GM21526 (cell line): ENCODE measurements at regions not wholly inside any gene's neighbourhood (a gene's known extent, or its start where the extent isn't known, plus 50 kb on each side); places are given as distances from the start of the nearest gene placed in this dataset.

ENCODE experiments used
- ATAC-seq: cut with Tn5 transposase; IDR thresholded peaks from one replicate; pipeline ENCODE4 v1.9.1; 2021; ENCODE audit warnings: moderate library complexity; ENCODE audit not compliant: unreplicated experiment, low FRiP score

- no peak for ATAC-seq
Observed at GRCh38 chr2:105653302-105653701, 91.4 kb upstream of the NCK2 start.

DNA sequence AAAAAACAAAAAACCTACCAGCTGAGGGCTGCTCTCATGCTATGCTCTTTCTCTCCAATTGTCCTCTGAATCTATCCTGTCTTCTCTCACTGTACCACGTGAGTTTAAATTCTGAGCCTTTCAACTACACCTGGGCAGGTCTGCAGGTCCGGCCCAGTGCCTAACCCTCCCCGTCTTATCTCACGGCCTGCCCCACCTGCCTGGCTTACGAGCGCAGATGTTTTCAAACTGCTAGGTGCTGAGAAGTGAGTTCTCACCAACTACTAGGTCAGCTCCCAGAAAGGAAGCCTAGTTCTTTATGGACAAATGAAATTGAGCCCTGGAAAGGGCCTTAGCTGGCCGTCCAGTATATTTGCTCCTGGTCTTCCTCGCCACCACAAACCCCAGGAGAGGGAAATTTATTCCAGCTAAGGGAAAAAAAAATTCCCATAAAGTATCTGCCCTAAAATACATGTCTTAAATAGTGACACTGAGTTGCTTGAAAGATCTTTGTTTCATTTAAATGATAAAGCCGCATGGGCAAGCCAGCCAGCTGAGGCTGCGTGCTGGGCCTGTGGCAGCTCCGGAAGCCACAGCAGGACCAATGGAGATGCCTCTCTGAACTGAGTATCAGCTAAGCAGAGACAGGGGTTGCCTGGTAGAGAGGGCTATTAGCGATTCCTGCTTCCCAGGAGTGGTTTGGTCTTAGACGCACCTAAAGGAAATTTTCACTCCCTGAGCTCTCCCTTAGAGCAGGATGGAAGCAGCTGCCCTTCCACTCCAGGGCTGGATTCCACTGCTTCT is 92.5 kb upstream of the NCK2 start:
- ATAC-seq = no peak

- ATAC-seq = no peak
Observed at GRCh38 chr2:105649534-105649933, 95.2 kb upstream of the NCK2 start.

DNA sequence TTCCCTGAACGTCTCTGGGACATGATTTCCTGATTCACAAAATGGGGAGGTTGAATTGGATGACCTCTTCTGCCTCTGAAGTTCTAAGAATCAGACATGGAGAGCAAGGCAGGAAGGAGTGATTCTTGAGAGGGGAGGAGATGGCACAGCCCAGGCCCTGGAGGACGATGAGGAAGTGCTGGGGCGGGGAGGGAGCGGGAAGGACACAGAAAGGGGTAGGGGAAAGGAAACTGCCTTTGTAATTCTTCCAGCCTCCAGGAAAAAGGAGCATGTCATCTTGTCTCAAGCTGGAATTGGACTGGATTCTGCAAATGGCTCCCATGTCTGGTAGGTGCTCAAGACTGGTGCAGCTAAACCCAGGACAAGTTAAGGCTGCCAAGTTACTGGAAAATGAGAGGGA is 97.0 kb upstream of the NCK2 start:
- ATAC-seq = no peak

GRCh38 chr2:105646774-105647076 is 98.0 kb upstream of the NCK2 start:
- no peak for ATAC-seq

DNA sequence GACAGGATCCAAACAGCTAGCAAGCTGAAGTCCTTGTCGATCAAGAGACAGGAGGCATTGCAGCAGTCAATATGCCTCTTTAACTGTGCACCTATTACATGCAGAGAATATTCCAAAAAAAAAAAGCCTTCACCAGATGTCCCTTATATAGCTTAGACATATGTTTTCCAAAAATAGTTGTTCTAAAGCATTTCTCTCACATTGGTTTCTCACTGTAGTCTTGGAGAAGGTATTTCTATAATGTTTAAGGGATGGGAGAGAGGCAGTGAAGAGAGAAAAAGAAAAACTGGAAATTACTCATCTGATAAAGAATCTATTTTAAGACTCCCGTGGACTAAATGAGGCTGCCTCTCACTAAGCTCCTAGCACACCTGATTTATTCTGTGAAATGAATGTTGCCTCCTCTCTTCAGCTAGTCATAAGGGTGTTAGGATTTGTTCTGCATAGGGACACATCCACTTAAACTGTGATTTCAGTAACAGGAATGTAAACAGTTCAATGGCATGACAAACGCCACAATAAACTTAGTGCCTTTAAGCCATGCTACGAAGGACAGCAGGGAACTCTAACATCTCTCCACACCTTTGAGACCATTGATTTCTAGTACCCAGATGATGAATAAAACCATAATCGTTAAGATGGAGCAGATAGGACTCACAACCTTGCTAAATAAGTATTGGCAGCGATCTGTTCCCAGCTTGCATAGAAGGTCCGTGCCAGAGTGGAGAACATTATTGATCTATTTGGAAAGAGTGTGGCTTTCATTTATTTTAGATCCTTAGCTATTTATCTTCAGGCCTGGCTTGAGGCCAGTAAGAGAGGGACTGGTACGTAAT is 98.6 kb upstream of the NCK2 start:
- no peak for ATAC-seq

- ATAC-seq = no peak
Observed at GRCh38 chr2:105645031-105645937, 99.4 kb upstream of the NCK2 start.

GRCh38 chr2:105644174-105644980 is 100.3 kb upstream of the NCK2 start:
- ATAC-seq = no peak

- no peak for ATAC-seq
Observed at GRCh38 chr2:105643405-105644173, 101.1 kb upstream of the NCK2 start.

DNA sequence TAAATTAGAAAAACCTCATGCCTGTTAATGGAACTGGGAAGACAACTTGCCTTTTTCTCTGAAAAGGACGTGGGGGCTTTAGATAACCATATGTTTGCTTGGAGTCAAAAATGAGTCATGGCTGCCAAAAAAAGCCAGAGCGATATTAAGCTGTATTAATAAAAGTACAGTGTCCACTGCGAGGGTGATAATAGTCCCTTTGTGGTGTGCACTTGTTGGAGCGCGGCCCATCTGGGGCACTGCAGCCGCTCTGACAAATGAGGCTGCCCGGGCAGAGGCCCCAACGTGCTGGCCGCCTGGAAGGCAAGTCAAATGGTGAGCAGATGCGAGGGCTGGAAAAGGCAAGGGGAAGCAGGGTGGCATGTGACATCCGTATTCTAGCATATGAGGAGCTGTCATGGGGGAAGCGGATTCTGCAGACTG is 103.3 kb upstream of the NCK2 start:
- ATAC-seq = no peak

- no peak for ATAC-seq
Observed at GRCh38 chr2:105640246-105640645, 104.5 kb upstream of the NCK2 start.

GRCh38 chr2:105636109-105636740 is 108.5 kb upstream of the NCK2 start:
- no peak for ATAC-seq

GRCh38 chr2:105635564-105635963 is 109.1 kb upstream of the NCK2 start:
- no peak for ATAC-seq

DNA sequence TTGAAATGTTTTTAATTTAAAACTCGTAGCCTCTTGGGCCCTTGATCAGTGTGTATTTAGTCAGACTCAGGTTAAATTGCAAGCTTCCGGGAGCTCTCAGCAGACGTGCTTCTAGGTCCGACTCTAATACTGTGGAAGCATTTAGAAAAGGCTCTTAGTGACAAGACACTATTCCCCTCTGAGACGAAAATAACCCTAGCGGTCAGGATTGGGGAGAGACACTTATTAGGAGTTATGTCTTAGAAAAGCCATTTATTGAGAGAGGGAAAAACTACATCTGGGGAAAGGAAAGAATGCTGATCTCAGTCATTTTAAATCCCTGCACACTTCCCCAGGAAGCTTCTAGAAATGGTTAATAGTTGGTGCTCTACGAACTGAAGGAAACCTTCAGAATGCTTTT is 110.5 kb upstream of the NCK2 start:
- ATAC-seq = no peak

GRCh38 chr2:105631922-105632321 is 112.8 kb upstream of the NCK2 start:
- no peak for ATAC-seq

GRCh38 chr2:105631011-105631410 is 113.7 kb upstream of the NCK2 start:
- no peak for ATAC-seq

DNA sequence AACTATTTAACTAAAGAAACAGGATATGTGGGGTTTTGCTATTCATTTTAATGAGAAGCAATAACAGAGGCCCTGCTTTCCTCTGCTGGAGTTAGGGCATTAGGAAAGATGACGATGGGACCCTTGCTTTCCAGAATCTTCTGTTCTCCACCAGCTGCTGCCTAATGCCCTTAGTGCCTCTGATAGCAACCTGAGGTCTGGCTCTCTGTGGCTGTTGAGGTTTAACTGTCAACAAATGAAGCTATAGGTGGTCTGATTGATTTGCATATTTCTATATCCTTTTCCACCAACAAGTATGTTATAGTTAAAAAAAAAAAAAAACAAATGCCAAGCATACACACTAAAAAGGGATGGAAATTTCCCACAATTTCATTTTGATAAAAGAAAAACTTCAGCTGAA is 115.1 kb upstream of the NCK2 start:
- no peak for ATAC-seq

DNA sequence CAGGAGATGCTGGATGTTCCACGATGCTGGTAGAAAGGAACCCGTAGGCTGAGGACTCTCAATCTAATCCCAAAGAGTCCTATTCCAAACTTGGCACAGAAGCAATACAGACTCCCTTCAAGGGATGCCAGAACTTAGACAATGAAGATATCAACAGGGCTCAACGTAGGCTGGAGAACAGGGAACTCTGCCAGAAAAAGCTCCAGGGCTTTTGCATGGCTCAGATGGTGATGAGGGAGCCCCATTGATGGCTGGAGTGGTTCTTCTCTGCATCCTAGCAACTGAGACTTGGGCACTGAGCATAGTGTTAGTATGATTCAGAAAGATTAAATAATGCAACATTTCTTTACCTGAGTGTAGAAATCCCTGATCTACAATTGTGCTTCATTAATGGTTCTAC is 117.2 kb upstream of the NCK2 start:
- ATAC-seq = no peak

GRCh38 chr2:105626966-105627340 is 117.8 kb upstream of the NCK2 start:
- no peak for ATAC-seq
